ENCODE measurements at regions not wholly inside any gene's neighbourhood (a gene's known extent, or its start where the extent isn't known, plus 50 kb on each side); places are given as distances from the start of the nearest gene placed in this dataset.

- Histone ChIP-seq H2BK15ac (ENCODE audit: low read depth, low read length) (no peak overlapping the region), H2BK20ac (ENCODE audit: low read depth, low read length) (no peak overlapping the region), H3K27me3 (ENCODE audit: control insufficient read depth, insufficient read depth, low read length) (no peaks in the 10 kb centered on the region), H3K56ac (ENCODE audit: extremely low read depth, insufficient read depth, low read length) (no peak overlapping the region), H3K4me2 (ENCODE audit: low read depth, low read length) (no peak overlapping the region), H2AK5ac (ENCODE audit: low read depth, low read length) (no peak overlapping the region), H2BK120ac (ENCODE audit: low read depth, low read length) (no peak overlapping the region), H3K4me3 (ENCODE audit: insufficient read depth, low read depth, low read length) (no peak overlapping the region), H3K9me1 (ENCODE audit: insufficient read depth, low read length) (no peaks in the 10 kb centered on the region), H4K20me1 (ENCODE audit: insufficient read depth, low read length) (no peaks in the 10 kb centered on the region), H3K36me3 (ENCODE audit: control insufficient read depth, insufficient read depth, low read length) (no peaks in the 10 kb centered on the region), H3K79me1 (ENCODE audit: low read depth in 1 of 2, low read length in 2 of 2) (no peaks in the 10 kb centered on the region), H4K8ac (ENCODE audit: low read depth in 2 of 2, low read length in 2 of 2) (no peak overlapping the region), H3K23ac (ENCODE audit: low read depth, low read length) (no peak overlapping the region), H3K18ac (ENCODE audit: low read depth, low read length) (no peak overlapping the region), H3K14ac (replicated peaks; ENCODE audit: low read depth, low read length) (no peak overlapping the region), H2AFZ (replicated peaks; ENCODE audit: low read length, poor library complexity) (no peak overlapping the region), H3K9me3 (ENCODE audit: control insufficient read depth, insufficient read depth, low read length) (no peaks in the 10 kb centered on the region; the same call in 1 of the 2 replicates), H4K91ac (ENCODE audit: insufficient read depth, low read depth, low read length) (no peak overlapping the region), H3K27ac (ENCODE audit: insufficient read depth, low read length) (no peak overlapping the region), H3K4ac (ENCODE audit: low read depth, low read length) (no peak overlapping the region), H2AK9ac (replicated peaks; ENCODE audit: low read depth, low read length, poor library complexity) (no peak overlapping the region), H2BK5ac (ENCODE audit: low read depth, low read length, poor library complexity, severe bottlenecking) (no peak overlapping the region), H4K5ac (ENCODE audit: low read depth, low read length) (no peak overlapping the region), H3K4me1 (ENCODE audit: control insufficient read depth, insufficient read depth, low read length) (no peaks in the 10 kb centered on the region), H3K9ac (ENCODE audit: low read depth, low read length) (no peak overlapping the region)
- DNase-seq, result no peak
- POLR2A ChIA-PET (ENCODE audit: unreplicated experiment), result no interaction called here
- in situ Hi-C loops (cut with MboI; ENCODE audit: low sequenced_read_pairs), result no loop called here
- no peak for TF ChIP-seq POLR2A (IDR thresholded peaks at IDR 0.05; ENCODE audit: low read depth, low read length)
- TF ChIP-seq, protein P1, sequence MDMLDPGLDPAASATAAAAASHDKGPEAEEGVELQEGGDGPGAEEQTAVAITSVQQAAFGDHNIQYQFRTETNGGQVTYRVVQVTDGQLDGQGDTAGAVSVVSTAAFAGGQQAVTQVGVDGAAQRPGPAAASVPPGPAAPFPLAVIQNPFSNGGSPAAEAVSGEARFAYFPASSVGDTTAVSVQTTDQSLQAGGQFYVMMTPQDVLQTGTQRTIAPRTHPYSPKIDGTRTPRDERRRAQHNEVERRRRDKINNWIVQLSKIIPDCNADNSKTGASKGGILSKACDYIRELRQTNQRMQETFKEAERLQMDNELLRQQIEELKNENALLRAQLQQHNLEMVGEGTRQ (IDR thresholded peaks at IDR 0.05; ENCODE audit: low read depth, low read length), result no peak
- TF ChIP-seq MAZ (IDR thresholded peaks at IDR 0.05; ENCODE audit: borderline replicate concordance, low read depth, low read length), result no peak
- no peak for TF ChIP-seq RFX5 (IDR thresholded peaks at IDR 0.05; ENCODE audit: low read depth, low read length)
- TF ChIP-seq RAD21 (IDR thresholded peaks at IDR 0.05; ENCODE audit: low read length), result no peak
- TF ChIP-seq MAFK (IDR thresholded peaks at IDR 0.05; ENCODE audit: low read depth, low read length), result no peak
- TF ChIP-seq RCOR1 (IDR thresholded peaks at IDR 0.05; ENCODE audit: insufficient replicate concordance, low read length), result no peak
- TF ChIP-seq MXI1 (IDR thresholded peaks at IDR 0.05; ENCODE audit: borderline replicate concordance, low read depth, low read length), result no peak
- no peak for TF ChIP-seq CEBPB (IDR thresholded peaks at IDR 0.05; ENCODE audit: low read depth, low read length)
- CTCF ChIA-PET, result no interaction called here
- BruUV-seq (replicated peaks), result no TSS peak
- dilution Hi-C loops (cut with HindIII; ENCODE audit: low sequenced_read_pairs, unreplicated experiment), result no loop called here
- intact Hi-C loops (cut with micrococcal nuclease), result no loop called here
- ATAC-seq (ENCODE audit: low read depth), result no peak
Measured at GRCh38 chr2:155692106-155692505, 640.4 kb downstream of the NR4A2 start.

Measured in IMR-90 (cell line).